ENCODE measurements at regions not wholly inside any gene's neighbourhood (a gene's known extent, or its start where the extent isn't known, plus 50 kb on each side); places are given as distances from the start of the nearest gene placed in this dataset.

- no peak overlapping the region for H3K4me2 ChIP-seq (ENCODE audit: low read depth, low read length)
- H3K9me2 ChIP-seq (replicated peaks; ENCODE audit: insufficient read depth, low read length), result no peaks in the 10 kb centered on the region
- no peak overlapping the region for H3K9ac ChIP-seq (ENCODE audit: low read length)
- no peaks in the 10 kb centered on the region for H3F3A ChIP-seq (ENCODE audit: insufficient read depth, low read length)
- no peaks in the 10 kb centered on the region for H3K36me3 ChIP-seq (replicated peaks; ENCODE audit: insufficient read depth, low read length)
- no peak overlapping the region for H2AFZ ChIP-seq (ENCODE audit: low read length)
- no peak overlapping the region for H3K27ac ChIP-seq (ENCODE audit: low read length)
- no peaks in the 10 kb centered on the region for H3K79me2 ChIP-seq (ENCODE audit: low read length)
- H3K9me3 ChIP-seq (replicated peaks; ENCODE audit: insufficient read depth, low read length), result no peaks in the 10 kb centered on the region
- no peak for DNase-seq
- no peak overlapping the region for H3K4me3 ChIP-seq (ENCODE audit: low read length)
- no peaks in the 10 kb centered on the region for H3K27me3 ChIP-seq (replicated peaks; ENCODE audit: insufficient read depth, low read length)
- H4K20me1 ChIP-seq (ENCODE audit: insufficient read depth, low read length), result no peaks in the 10 kb centered on the region
- H3K4me1 ChIP-seq (ENCODE audit: low read length), result no peaks in the 10 kb centered on the region
- no peak for TF ChIP-seq EZH2phosphoT487 (IDR thresholded peaks at IDR 0.05; ENCODE audit: low read length)
Measured at GRCh38 chr3:124143047-124143446, 151.1 kb upstream of the ROPN1 start.

- Histone ChIP-seq H3K9ac (ENCODE audit: low read length) (no peak overlapping the region), H3K27me3 (replicated peaks; ENCODE audit: insufficient read depth, low read length) (no peaks in the 10 kb centered on the region), H4K20me1 (ENCODE audit: insufficient read depth, low read length) (no peaks in the 10 kb centered on the region), H3F3A (ENCODE audit: insufficient read depth, low read length) (no peaks in the 10 kb centered on the region), H3K79me2 (ENCODE audit: low read length) (no peaks in the 10 kb centered on the region), H3K9me2 (replicated peaks; ENCODE audit: insufficient read depth, low read length) (no peaks in the 10 kb centered on the region), H3K4me2 (ENCODE audit: low read depth, low read length) (no peak overlapping the region), H3K27ac (ENCODE audit: low read length) (no peak overlapping the region), H3K4me1 (ENCODE audit: low read length) (no peaks in the 10 kb centered on the region), H3K9me3 (replicated peaks; ENCODE audit: insufficient read depth, low read length) (no peaks in the 10 kb centered on the region), H3K36me3 (replicated peaks; ENCODE audit: insufficient read depth, low read length) (no peaks in the 10 kb centered on the region), H2AFZ (ENCODE audit: low read length) (no peak overlapping the region), H3K4me3 (ENCODE audit: low read length) (no peak overlapping the region)
- DNase-seq, result no peak
- TF ChIP-seq CTCF (IDR thresholded peaks at IDR 0.05; ENCODE audit: low read length) (no peak), EZH2 (optimal IDR thresholded peaks at IDR 0.05; ENCODE audit: low read depth, low read length) (no peak), EZH2phosphoT487 (IDR thresholded peaks at IDR 0.05; ENCODE audit: low read length) (no peak)
Measured at GRCh38 chr3:124144035-124144814, 152.3 kb upstream of the ROPN1 start.

- Histone ChIP-seq H4K20me1 (ENCODE audit: insufficient read depth, low read length) (no peaks in the 10 kb centered on the region), H3K36me3 (replicated peaks; ENCODE audit: insufficient read depth, low read length) (no peaks in the 10 kb centered on the region), H3K4me1 (ENCODE audit: low read length) (no peaks in the 10 kb centered on the region), H3F3A (ENCODE audit: insufficient read depth, low read length) (no peaks in the 10 kb centered on the region), H3K9ac (ENCODE audit: low read length) (no peak overlapping the region), H3K9me2 (replicated peaks; ENCODE audit: insufficient read depth, low read length) (no peaks in the 10 kb centered on the region), H3K27ac (ENCODE audit: low read length) (no peak overlapping the region), H3K4me3 (ENCODE audit: low read length) (no peak overlapping the region), H3K9me3 (replicated peaks; ENCODE audit: insufficient read depth, low read length) (no peaks in the 10 kb centered on the region), H2AFZ (ENCODE audit: low read length) (no peak overlapping the region), H3K79me2 (ENCODE audit: low read length) (no peaks in the 10 kb centered on the region), H3K4me2 (ENCODE audit: low read depth, low read length) (no peak overlapping the region), H3K27me3 (replicated peaks; ENCODE audit: insufficient read depth, low read length) (no peaks in the 10 kb centered on the region)
- DNase-seq, result no peak
- TF ChIP-seq EZH2phosphoT487 (IDR thresholded peaks at IDR 0.05; ENCODE audit: low read length) (no peak), CTCF (IDR thresholded peaks at IDR 0.05; ENCODE audit: low read length) (no peak), EZH2 (optimal IDR thresholded peaks at IDR 0.05; ENCODE audit: low read depth, low read length) (no peak)
Measured at GRCh38 chr3:124147429-124147828, 155.5 kb upstream of the ROPN1 start.

- no peak overlapping the region for H3K4me3 ChIP-seq (ENCODE audit: low read length)
- no peaks in the 10 kb centered on the region for H3K79me2 ChIP-seq (ENCODE audit: low read length)
- no peak overlapping the region for H3K27ac ChIP-seq (ENCODE audit: low read length)
- no peak overlapping the region for H3K9ac ChIP-seq (ENCODE audit: low read length)
- no peaks in the 10 kb centered on the region for H3F3A ChIP-seq (ENCODE audit: insufficient read depth, low read length)
- no peaks in the 10 kb centered on the region for H3K36me3 ChIP-seq (replicated peaks; ENCODE audit: insufficient read depth, low read length)
- no peaks in the 10 kb centered on the region for H4K20me1 ChIP-seq (ENCODE audit: insufficient read depth, low read length)
- H3K9me2 ChIP-seq (replicated peaks; ENCODE audit: insufficient read depth, low read length), result no peaks in the 10 kb centered on the region
- no peaks in the 10 kb centered on the region for H3K27me3 ChIP-seq (replicated peaks; ENCODE audit: insufficient read depth, low read length)
- DNase-seq, result no peak
- H2AFZ ChIP-seq (ENCODE audit: low read length), result no peak overlapping the region
- H3K4me2 ChIP-seq (ENCODE audit: low read depth, low read length), result no peak overlapping the region
- no peaks in the 10 kb centered on the region for H3K4me1 ChIP-seq (ENCODE audit: low read length)
- TF ChIP-seq EZH2 (optimal IDR thresholded peaks at IDR 0.05; ENCODE audit: low read depth, low read length) (no peak), CTCF (IDR thresholded peaks at IDR 0.05; ENCODE audit: low read length) (no peak), EZH2phosphoT487 (IDR thresholded peaks at IDR 0.05; ENCODE audit: low read length) (no peak)
- H3K9me3 ChIP-seq (replicated peaks; ENCODE audit: insufficient read depth, low read length), result no peaks in the 10 kb centered on the region
Measured at GRCh38 chr3:124147946-124148345, 156.0 kb upstream of the ROPN1 start.
